HCT116 (cell line): ENCODE measurements at regions not wholly inside any gene's neighbourhood (a gene's known extent, or its start where the extent isn't known, plus 50 kb on each side); places are given as distances from the start of the nearest gene placed in this dataset.

ENCODE experiments used
- ATAC-seq: fragments of 200-7000 bp; cut with Tn5 transposase; 2 replicates; pipeline ENCODE4 v1.9.1; 2020; ENCODE audit warnings: mild to moderate bottlenecking, moderate library complexity
- BruUV-seq: library from RNA; stranded (reverse); fragments of 400-500 nt; replicated peaks from 2 replicates; lab custom pipeline; 2021; lab: Mats Ljungman, UMichigan
- CTCF ChIA-PET: fragments of 300-600 bp; sonication (Branson Sonifier 250); formaldehyde crosslinking; loops from one replicate; lab custom pipeline; 2021; ENCODE audit warnings: antibody characterized with exemption; lab: Charles Lee
- POLR2A ChIA-PET: fragments of 300-600, 350-600 bp; sonication (Branson Sonifier 250); formaldehyde crosslinking; loops from one replicate; lab custom pipeline; 2021; ENCODE audit warnings: antibody characterized with exemption; lab: Charles Lee
- RAD21 ChIA-PET, 2 experiments: fragments of 300-600 bp; sonication (Branson Sonifier 250); formaldehyde crosslinking; loops; one replicate each; lab custom pipeline; 2023; ENCODE audit warnings: low total read pairs in 2 of 2; ENCODE audit not compliant: uncharacterized antibody in 2 of 2, unreplicated experiment in 2 of 2, low non-redundant PET in 1 of 2; lab: Charles Lee
- DNase-seq: peaks from one replicate; pipeline ENCODE4 v3.0.0-alpha.2; 2010; ENCODE audit warnings: low read depth, low spot score
- H2AFZ ChIP-seq: fragments of 200-600 bp; shearing (Covaris generic), sonication (generic); 2 replicates; pipeline ENCODE4 v1.6.1; 2017; ENCODE audit warnings: low read depth, mixed run types, mixed read lengths, antibody characterized with exemption, low read length; ENCODE audit not compliant: poor library complexity, severe bottlenecking
- H3K27ac ChIP-seq: 2 replicates; pipeline ENCODE4 v1.5.1; 2012; ENCODE audit warnings: low read depth, low read length
- H3K27me3 ChIP-seq: fragments of 200-600 bp; sonication (generic); 2 replicates; pipeline ENCODE4 v1.6.1; 2016; ENCODE audit warnings: mixed run types, low read length, mixed read lengths; ENCODE audit not compliant: insufficient read depth
- H3K36me3 ChIP-seq, 2 experiments: fragments of 200-500 bp in 1 of 2; fragments of 200-600 bp in 1 of 2; sonication (Bioruptor generic) in 1 of 2; sonication (generic) in 1 of 2; 2 replicates each; pipeline versions ENCODE4 v1.5.1 to v1.6.1; 2014 to 2016; ENCODE audit warnings: low read length in 2 of 2, inconsistent platforms in 1 of 2, mixed read lengths in 1 of 2, mixed run types in 1 of 2; ENCODE audit not compliant: insufficient read depth in 2 of 2, control insufficient read depth in 1 of 2
- H3K4me1 ChIP-seq, 2 experiments: fragments of 200-600 bp in 1 of 2; sonication (generic) in 1 of 2; 2 replicates each; pipeline versions ENCODE4 v1.5.1 to v1.6.1; 2012 to 2017; ENCODE audit warnings: low read length in 2 of 2, inconsistent platforms in 1 of 2, mild to moderate bottlenecking in 1 of 2, mixed read lengths in 1 of 2, mixed run types in 1 of 2, moderate library complexity in 1 of 2; ENCODE audit not compliant: insufficient read depth in 2 of 2, control insufficient read depth in 1 of 2
- H3K4me2 ChIP-seq: fragments of 200-600 bp; sonication (generic); 2 replicates; pipeline ENCODE4 v1.6.1; 2017; ENCODE audit warnings: mixed run types, low read length, mixed read lengths
- H3K4me3 ChIP-seq, 2 experiments: fragments of 200-600 bp in 1 of 2; sonication (generic) in 1 of 2; replicated peaks in 1 of 2; 2 replicates each; pipeline ENCODE4 v1.5.1; 2011 to 2016; ENCODE audit warnings: low read length in 2 of 2, control low read depth in 1 of 2, low read depth in 1 of 2, mild to moderate bottlenecking in 1 of 2, mixed read lengths in 1 of 2, mixed run types in 1 of 2
- H3K79me2 ChIP-seq: fragments of 200-600 bp; sonication (generic); 2 replicates; pipeline ENCODE4 v1.6.1; 2017; ENCODE audit warnings: mild to moderate bottlenecking, mixed run types, low read length, moderate library complexity, mixed read lengths; ENCODE audit not compliant: insufficient read depth
- H3K9ac ChIP-seq: fragments of 200-600 bp; sonication (generic); 2 replicates; pipeline ENCODE4 v1.6.1; 2016; ENCODE audit warnings: low read length, mixed read lengths
- H3K9me2 ChIP-seq: fragments of 200-600 bp; sonication (generic), shearing (Covaris generic); 2 replicates; pipeline ENCODE4 v1.6.1; 2017; ENCODE audit warnings: mixed run types, mild to moderate bottlenecking, moderate library complexity; ENCODE audit not compliant: insufficient read depth
- H3K9me3 ChIP-seq, 2 experiments: fragments of 200-500 bp in 1 of 2; fragments of 200-600 bp in 1 of 2; sonication (Bioruptor generic) in 1 of 2; sonication (generic) in 1 of 2; 2 replicates each; pipeline ENCODE4 v1.6.1; 2014 to 2017; ENCODE audit warnings: low read length in 2 of 2, mixed read lengths in 2 of 2, inconsistent platforms in 1 of 2, low read depth in 1 of 2, mild to moderate bottlenecking in 1 of 2, mixed run types in 1 of 2, moderate library complexity in 1 of 2; ENCODE audit not compliant: control insufficient read depth in 1 of 2, insufficient read depth in 1 of 2
- H4K20me1 ChIP-seq: fragments of 200-600 bp; sonication (generic), shearing (Covaris generic); 2 replicates; pipeline ENCODE4 v1.6.1; 2017; ENCODE audit warnings: mixed run types, mild to moderate bottlenecking, moderate library complexity; ENCODE audit not compliant: insufficient read depth
- ELF1 ChIP-seq: IDR thresholded peaks from 2 replicates; pipeline ENCODE4 v1.6.1; 2012; ENCODE audit warnings: low read depth, borderline replicate concordance
- POLR2AphosphoS5 ChIP-seq: IDR thresholded peaks from 2 replicates; pipeline ENCODE4 v1.6.1; 2011; ENCODE audit warnings: mild to moderate bottlenecking, low read depth, low read length, moderate library complexity
- RAD21 ChIP-seq: IDR thresholded peaks from 2 replicates; pipeline ENCODE4 v1.6.1; 2012; ENCODE audit warnings: low read depth, mild to moderate bottlenecking
- SIN3A ChIP-seq: IDR thresholded peaks from 2 replicates; pipeline ENCODE4 v1.6.1; 2012; ENCODE audit warnings: low read depth
- SP1 ChIP-seq: IDR thresholded peaks from 2 replicates; pipeline ENCODE4 v1.6.1; 2012; ENCODE audit warnings: low read depth
- TCF7L2 ChIP-seq: IDR thresholded peaks from 2 replicates; pipeline ENCODE4 v1.7.0; 2011; ENCODE audit warnings: borderline replicate concordance, inconsistent platforms; ENCODE audit not compliant: insufficient read depth, insufficient read length; ENCODE audit errors: extremely low read depth
- ZNF274 ChIP-seq: fragments of 200-500 bp; sonication (Bioruptor generic); IDR thresholded peaks from 2 replicates; pipeline ENCODE4 v1.6.1; 2014; ENCODE audit warnings: mild to moderate bottlenecking, low read depth, low read length, inconsistent platforms
- intact Hi-C: fragments of 100-400 bp; cut with micrococcal nuclease; formaldehyde crosslinking; loops from 2 replicates; pipeline ENCODE4 v1.10.0; 2022
- TF ChIP-seq, protein P1 (sequence below): IDR thresholded peaks from 2 replicates; pipeline ENCODE4 v1.6.1; 2012
- TF ChIP-seq, protein P2 (sequence below), 3 experiments: fragments of 200-600 bp in 1 of 3; sonication (generic) in 1 of 3; IDR thresholded peaks in 2 of 3; conservative IDR thresholded peaks in 1 of 3; 2 replicates each; pipeline ENCODE4 v1.5.1; 2012 to 2017; ENCODE audit warnings: low read depth in 2 of 3, low read length in 2 of 3, antibody characterized with exemption in 1 of 3, borderline replicate concordance in 1 of 3, control low read depth in 1 of 3, mild to moderate bottlenecking in 1 of 3, mixed read lengths in 1 of 3, mixed run types in 1 of 3, moderate library complexity in 1 of 3; ENCODE audit not compliant: insufficient read depth in 1 of 3

DNA sequence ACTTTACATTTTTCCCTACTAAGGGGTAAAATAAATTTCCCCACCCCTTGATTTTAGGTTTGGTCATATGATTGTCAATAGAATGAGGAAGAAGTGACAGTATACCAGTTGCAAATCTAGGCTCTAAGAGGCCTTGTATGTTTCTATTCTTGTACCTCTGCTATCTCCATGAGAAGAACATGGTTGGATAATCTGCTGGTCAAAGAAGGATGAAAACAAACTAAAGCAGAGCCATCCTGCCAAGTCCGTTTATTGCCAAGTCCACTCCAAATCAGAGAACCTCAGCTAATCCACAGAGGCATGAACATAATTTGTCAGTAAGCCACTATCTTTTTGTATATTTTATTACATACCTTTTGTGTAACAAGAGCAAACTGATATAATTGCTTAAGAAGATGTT lies 98.0 kb downstream of the CRPPA start:
- Histone ChIP-seq H4K20me1 (no peaks in the 10 kb centered on the region), H3K4me3 (no peak overlapping the region), H3K9ac (no peak overlapping the region), H3K4me1 (peaks cover 15 to 18% of the 10 kb centered on the region in 2 experiments), H3K9me2 (0 out of 2 replicates have a peak, but pooled peaks cover 4% of the 10 kb centered on the region), H3K9me3 (no peaks in the 10 kb centered on the region), H3K79me2 (no peaks in the 10 kb centered on the region), H3K27ac (no peak overlapping the region), H3K27me3 (no peaks in the 10 kb centered on the region), H2AFZ (no peak overlapping the region), H3K4me2 (no peak overlapping the region), H3K36me3 (no peaks in the 10 kb centered on the region)
- DNase-seq (no peak), ATAC-seq (no peak)
- ChIA-PET POLR2A (no interaction called here), RAD21 (no interaction called here), CTCF (no interaction called here)
- intact Hi-C loops = no loop called here
- no peak for TF ChIP-seq SIN3A
- TF ChIP-seq, protein P1, sequence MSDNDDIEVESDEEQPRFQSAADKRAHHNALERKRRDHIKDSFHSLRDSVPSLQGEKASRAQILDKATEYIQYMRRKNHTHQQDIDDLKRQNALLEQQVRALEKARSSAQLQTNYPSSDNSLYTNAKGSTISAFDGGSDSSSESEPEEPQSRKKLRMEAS = no peak
- TF ChIP-seq POLR2AphosphoS5 = no peak
- TF ChIP-seq, protein P2, sequence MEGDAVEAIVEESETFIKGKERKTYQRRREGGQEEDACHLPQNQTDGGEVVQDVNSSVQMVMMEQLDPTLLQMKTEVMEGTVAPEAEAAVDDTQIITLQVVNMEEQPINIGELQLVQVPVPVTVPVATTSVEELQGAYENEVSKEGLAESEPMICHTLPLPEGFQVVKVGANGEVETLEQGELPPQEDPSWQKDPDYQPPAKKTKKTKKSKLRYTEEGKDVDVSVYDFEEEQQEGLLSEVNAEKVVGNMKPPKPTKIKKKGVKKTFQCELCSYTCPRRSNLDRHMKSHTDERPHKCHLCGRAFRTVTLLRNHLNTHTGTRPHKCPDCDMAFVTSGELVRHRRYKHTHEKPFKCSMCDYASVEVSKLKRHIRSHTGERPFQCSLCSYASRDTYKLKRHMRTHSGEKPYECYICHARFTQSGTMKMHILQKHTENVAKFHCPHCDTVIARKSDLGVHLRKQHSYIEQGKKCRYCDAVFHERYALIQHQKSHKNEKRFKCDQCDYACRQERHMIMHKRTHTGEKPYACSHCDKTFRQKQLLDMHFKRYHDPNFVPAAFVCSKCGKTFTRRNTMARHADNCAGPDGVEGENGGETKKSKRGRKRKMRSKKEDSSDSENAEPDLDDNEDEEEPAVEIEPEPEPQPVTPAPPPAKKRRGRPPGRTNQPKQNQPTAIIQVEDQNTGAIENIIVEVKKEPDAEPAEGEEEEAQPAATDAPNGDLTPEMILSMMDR (IDR thresholded peaks at IDR 0.05 in 2 of 3, conservative IDR thresholded peaks at IDR 0.05 in 1 of 3; ENCODE audit: borderline replicate concordance in 1 of 3, insufficient read depth in 1 of 3, low read depth in 2 of 3, low read length in 2 of 3) = no peak
- TF ChIP-seq RAD21 = no peak
- TF ChIP-seq TCF7L2 = no peak
- no peak for TF ChIP-seq ELF1
- no peak for TF ChIP-seq SP1
- no peak for TF ChIP-seq ZNF274
- no TSS peak for BruUV-seq
